Thymus (tissue), 11 donors: ENCODE measurements at regions not wholly inside any gene's neighbourhood (a gene's known extent, or its start where the extent isn't known, plus 50 kb on each side); places are given as distances from the start of the nearest gene placed in this dataset.

Source experiments
- DNase-seq, 9 donors: peaks; one replicate each; pipeline ENCODE4 v3.0.0-alpha.2; 2013; ENCODE audit warnings: low spot score in 9 of 9, low read depth in 6 of 9, missing footprints in 1 of 9
- H3K27ac ChIP-seq, 2 donors: one replicate each; pipeline ENCODE4 v1.5.1; 2013; ENCODE audit warnings: control low read depth in 1 of 2, low read depth in 1 of 2, low read length in 1 of 2, mild to moderate bottlenecking in 1 of 2, moderate library complexity in 1 of 2
- H3K27me3 ChIP-seq, 2 donors: one replicate each; pipeline ENCODE4 v1.5.1; 2013; ENCODE audit warnings: low read length in 1 of 2; ENCODE audit not compliant: control insufficient read depth in 2 of 2, insufficient read depth in 1 of 2
- H3K36me3 ChIP-seq, 2 donors: one replicate each; pipeline ENCODE4 v1.5.1; 2013; ENCODE audit warnings: low read length in 1 of 2, mild to moderate bottlenecking in 1 of 2, moderate library complexity in 1 of 2; ENCODE audit not compliant: control insufficient read depth in 2 of 2, insufficient read depth in 2 of 2
- H3K4me1 ChIP-seq, 2 donors: one replicate each; pipeline ENCODE4 v1.5.1; 2013; ENCODE audit warnings: low read length in 2 of 2; ENCODE audit not compliant: control insufficient read depth in 2 of 2, insufficient read depth in 2 of 2
- H3K4me3 ChIP-seq, 2 donors: one replicate each; pipeline ENCODE4 v1.5.1; 2013; ENCODE audit warnings: low read length in 2 of 2, control low read depth in 1 of 2, mild to moderate bottlenecking in 1 of 2
- H3K9me3 ChIP-seq, 2 donors: one replicate each; pipeline ENCODE4 v1.5.1; 2013; ENCODE audit warnings: low read length in 1 of 2, mild to moderate bottlenecking in 1 of 2; ENCODE audit not compliant: control insufficient read depth in 2 of 2, insufficient read depth in 1 of 2
- WGBS: extraction: QIAGEN DNeasy Blood & Tissue Kit; methylation state at CpG from one replicate; pipeline ENCODE4 v1.1.7; 2013; 5-methylcytosine and 5-hydroxymethylcytosine counted together
- donor health status: healthy.

DNA sequence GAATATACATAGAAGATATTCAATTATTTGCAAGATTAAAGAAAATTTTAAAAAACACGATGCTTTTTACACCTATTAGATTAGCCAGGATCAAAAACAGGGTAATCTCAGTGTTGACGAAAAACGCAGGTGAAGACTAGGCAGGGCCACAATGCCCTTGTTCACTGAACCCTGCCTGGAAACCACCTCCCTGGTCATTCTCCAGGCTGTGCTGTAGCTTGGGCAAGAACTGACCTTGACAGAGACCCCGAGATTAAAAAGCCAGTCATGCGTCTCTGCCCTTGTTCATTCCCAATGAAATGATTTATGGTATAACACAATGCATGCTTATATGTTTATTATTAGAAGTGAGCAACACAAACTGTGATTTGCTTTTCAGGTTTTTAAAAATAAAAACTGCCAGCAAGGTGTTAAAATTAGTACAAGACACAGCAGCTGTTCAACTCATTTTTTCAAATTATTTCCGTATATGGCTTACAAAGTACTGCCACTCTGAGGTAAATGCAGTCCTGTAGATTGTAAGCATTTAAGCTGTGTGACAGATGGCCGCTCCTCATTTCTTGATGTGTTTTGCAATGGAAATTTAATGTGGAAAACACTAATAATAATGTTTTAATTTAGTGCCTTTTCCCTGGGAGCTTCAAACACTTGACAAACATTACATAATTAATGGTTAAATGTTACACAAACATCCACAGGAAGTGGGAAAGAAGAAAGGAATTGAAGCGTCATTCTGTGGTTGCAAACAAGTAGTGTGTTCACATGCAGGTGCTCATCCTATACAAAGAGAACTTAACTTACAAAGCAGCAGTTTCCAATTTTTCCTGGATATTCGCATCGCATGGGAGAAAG lies 200.2 kb downstream of the VCY1B start:
- Histone ChIP-seq H3K27ac (no peak overlapping the region), H3K27me3 (no peaks in the 10 kb centered on the region), H3K4me3 (no peak overlapping the region), H3K9me3 (no peaks in the 10 kb centered on the region), H3K4me1 (peaks cover 0 to 6% of the 10 kb centered on the region in 2 donors), H3K36me3 (no peaks in the 10 kb centered on the region)
- 40% methylated on average over 10 of the region's 10 CpGs for WGBS
- peak in 4 of 9 donors; percentile 6 to 26 (median 21) for DNase-seq

DNA sequence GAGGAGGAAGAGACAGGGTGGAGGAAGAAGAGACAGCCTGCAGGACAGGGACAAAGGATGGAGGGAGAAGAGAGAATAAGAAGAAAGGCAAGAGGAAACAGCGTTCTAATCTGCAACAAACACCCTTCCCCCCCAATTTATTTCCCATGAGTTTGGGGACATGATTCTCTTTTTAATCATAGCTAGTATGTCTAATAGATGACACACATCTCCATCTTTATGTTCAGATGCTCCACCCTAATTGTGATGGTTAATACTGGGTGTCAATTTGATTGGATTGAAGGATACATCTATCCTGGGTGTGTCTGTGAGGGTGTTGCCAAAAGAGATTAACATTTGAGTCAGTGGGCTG lies 200.8 kb downstream of the VCY1B start:
- DNase-seq: no peak
- H3K27ac ChIP-seq: no peak overlapping the region
- 38% methylated on average over 1 of the region's 1 CpG for WGBS
- no peak overlapping the region for H3K4me3 ChIP-seq
- H3K4me1 ChIP-seq: peaks cover 0 to 6% of the 10 kb centered on the region in 2 donors
- no peaks in the 10 kb centered on the region for H3K27me3 ChIP-seq
- no peaks in the 10 kb centered on the region for H3K9me3 ChIP-seq
- H3K36me3 ChIP-seq: no peaks in the 10 kb centered on the region

DNA sequence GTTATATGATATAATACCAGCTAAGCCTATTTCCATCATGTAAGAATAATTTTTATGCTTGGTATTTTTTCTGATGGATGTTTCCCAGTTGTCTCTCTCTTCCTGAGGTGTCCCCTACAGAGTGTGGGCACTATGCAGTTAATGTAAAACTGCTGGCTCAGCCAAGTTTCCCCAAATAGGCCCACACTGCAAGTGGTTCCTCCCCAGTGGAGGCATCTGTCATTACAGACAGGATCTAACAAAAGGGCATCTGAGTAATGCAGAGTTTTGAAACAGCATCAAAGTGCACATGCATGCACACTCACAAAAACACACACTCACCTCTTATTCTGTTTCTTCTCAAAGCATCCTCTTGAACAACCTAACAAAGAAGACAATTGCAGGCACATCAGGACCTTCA lies 221.0 kb downstream of the VCY1B start:
- no peaks in the 10 kb centered on the region for H3K4me1 ChIP-seq
- H3K9me3 ChIP-seq: no peaks in the 10 kb centered on the region
- H3K27me3 ChIP-seq: no peaks in the 10 kb centered on the region
- H3K27ac ChIP-seq: no peak overlapping the region
- no peak for DNase-seq
- no peak overlapping the region for H3K4me3 ChIP-seq
- no peaks in the 10 kb centered on the region for H3K36me3 ChIP-seq

DNA sequence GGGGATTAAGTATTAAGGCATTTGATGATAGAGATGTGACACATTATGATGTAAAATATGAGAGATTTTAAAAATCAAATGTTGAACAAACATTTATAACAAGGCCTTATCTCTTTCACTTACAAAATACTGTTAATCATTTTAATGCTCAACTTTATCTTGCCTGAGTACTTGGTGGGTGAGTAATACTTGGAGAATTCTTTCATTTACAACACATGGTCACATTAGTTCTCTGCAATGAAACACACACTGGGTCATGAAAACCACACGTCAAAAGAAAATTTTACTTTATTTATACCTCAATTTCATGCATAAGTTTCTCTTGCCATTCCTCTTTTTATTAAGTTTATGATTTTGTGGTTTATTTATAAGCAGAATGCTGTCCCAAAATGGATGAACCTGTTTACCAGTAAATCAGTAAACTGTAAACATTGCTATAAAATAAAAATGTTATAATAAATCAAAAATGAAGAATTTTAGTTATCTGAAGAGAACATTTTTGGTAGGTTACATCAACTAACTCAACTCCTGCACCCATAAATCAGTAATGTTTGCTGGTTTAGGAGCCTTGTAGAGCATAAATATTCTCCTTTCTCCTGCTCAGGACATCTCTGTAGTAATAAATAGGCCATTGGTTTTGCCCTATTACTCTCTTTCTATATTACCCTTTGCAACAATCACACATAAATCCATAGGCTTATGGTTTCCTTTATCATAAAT lies 233.5 kb upstream of the NLGN4Y start:
- Histone ChIP-seq H3K4me3 (no peak overlapping the region), H3K4me1 (no peaks in the 10 kb centered on the region), H3K36me3 (no peaks in the 10 kb centered on the region), H3K27me3 (no peaks in the 10 kb centered on the region), H3K9me3 (no peaks in the 10 kb centered on the region), H3K27ac (no peak overlapping the region)
- WGBS: 98% methylated on average over 1 of the region's 1 CpG
- no peak for DNase-seq

DNA sequence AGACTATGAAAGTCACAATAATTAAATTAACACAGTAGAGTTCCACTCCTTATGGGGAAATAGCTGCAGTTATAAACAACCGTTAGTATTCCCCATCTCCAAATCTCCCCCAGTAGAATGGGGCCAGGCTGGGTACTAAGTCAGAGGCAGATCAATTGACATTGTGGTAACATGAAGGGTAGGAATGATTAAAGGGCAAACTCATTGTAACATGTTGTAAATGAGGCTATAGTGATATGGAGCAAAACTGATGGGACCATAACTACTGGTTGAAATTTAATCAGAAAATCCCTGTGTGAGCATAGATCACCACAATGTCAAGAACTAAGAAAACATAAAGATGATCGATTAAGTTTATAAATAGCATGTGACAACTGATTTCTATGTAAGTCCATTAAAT lies 231.9 kb upstream of the NLGN4Y start:
- WGBS: 93% methylated on average over 2 of the region's 2 CpGs
- no peak for DNase-seq
- no peak overlapping the region for H3K4me3 ChIP-seq

DNA sequence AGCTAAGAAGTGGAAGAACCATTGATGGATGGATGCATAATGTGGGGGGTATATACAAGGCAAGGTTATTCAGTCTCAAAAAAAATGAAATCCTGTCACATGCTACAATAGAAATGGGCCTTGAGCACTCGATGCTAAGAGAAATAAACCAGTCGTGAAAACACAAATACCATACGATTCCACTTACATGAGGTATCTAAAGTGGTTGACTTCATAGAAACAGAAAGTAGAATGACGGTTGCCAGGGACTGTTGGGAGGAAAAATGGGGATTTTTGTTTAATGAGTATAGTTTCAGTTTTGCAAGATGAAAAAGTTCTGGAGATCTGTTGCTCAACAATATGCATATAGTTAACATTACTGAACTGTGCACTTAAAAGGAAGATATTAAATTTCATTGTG lies 223.6 kb upstream of the NLGN4Y start:
- H3K36me3 ChIP-seq: no peaks in the 10 kb centered on the region
- 62% methylated on average over 4 of the region's 4 CpGs for WGBS
- no peak overlapping the region for H3K27ac ChIP-seq
- no peak for DNase-seq
- no peaks in the 10 kb centered on the region for H3K4me1 ChIP-seq
- no peak overlapping the region for H3K4me3 ChIP-seq
- H3K27me3 ChIP-seq: no peaks in the 10 kb centered on the region
- H3K9me3 ChIP-seq: no peaks in the 10 kb centered on the region

More for the DNA sequence above, 231.9 kb upstream of the NLGN4Y start:
- no peaks in the 10 kb centered on the region for H3K9me3 ChIP-seq
- H3K27me3 ChIP-seq: no peaks in the 10 kb centered on the region
- H3K36me3 ChIP-seq: no peaks in the 10 kb centered on the region
- no peak overlapping the region for H3K27ac ChIP-seq
- no peaks in the 10 kb centered on the region for H3K4me1 ChIP-seq

DNA sequence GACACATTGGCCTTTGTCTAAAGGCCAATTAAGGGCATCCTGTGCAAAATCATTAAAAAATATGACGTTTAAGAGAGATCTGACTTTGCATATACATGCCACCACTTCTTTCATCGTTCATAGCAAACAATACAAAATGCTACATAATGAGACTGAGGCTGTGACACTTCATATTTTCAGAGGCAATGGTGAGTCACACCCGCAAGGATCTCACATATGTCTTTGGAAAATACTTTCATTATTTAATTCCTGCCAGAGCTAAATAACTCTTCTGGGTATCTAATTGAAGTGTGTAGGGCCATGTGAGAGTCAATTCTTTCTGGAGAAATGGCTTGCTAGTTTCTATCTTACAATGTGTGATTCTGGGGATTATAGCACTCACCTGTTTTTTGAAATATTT lies 222.8 kb upstream of the NLGN4Y start:
- 88% methylated on average over 3 of the region's 3 CpGs for WGBS
- Histone ChIP-seq H3K4me3 (no peak overlapping the region), H3K27ac (no peak overlapping the region)

DNA sequence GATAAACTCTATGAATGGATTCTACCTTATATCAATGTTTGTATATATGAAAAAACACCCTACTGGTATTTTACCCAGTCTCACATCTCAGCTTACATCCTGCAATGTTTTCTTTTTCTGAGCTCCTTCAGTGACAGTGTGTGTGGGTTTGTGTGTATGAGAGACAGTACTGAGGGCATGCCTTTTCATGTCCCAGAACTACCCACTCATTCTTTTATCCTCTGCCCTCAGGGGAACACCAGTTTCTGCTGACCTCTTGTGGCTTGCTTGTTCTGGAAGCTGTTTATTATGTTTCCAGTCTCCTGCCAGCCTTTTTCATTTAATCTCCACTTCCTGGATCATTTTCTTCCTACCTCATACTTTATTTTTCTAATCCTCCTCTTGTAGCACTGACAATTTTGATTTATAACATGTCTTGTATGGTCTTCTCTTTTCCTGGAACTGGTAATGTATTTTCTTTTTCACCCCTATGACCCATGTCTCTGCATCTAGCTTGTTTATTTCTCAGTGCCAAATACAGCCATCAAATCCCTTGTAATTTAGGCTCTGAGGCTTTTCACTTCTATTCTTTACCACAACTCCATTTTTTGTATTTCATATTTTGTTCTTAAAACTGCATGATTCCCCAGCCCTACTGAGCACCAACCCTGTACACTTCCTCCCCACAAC lies 195.5 kb upstream of the NLGN4Y start:
- Histone ChIP-seq H3K27ac (no peak overlapping the region), H3K4me3 (no peak overlapping the region), H3K9me3 (no peaks in the 10 kb centered on the region), H3K27me3 (no peaks in the 10 kb centered on the region), H3K36me3 (no peaks in the 10 kb centered on the region), H3K4me1 (no peaks in the 10 kb centered on the region)
- no peak for DNase-seq

More for the DNA sequence above, 222.8 kb upstream of the NLGN4Y start:
- DNase-seq: no peak
- no peaks in the 10 kb centered on the region for H3K36me3 ChIP-seq
- no peaks in the 10 kb centered on the region for H3K4me1 ChIP-seq
- H3K9me3 ChIP-seq: no peaks in the 10 kb centered on the region
- no peaks in the 10 kb centered on the region for H3K27me3 ChIP-seq

DNA sequence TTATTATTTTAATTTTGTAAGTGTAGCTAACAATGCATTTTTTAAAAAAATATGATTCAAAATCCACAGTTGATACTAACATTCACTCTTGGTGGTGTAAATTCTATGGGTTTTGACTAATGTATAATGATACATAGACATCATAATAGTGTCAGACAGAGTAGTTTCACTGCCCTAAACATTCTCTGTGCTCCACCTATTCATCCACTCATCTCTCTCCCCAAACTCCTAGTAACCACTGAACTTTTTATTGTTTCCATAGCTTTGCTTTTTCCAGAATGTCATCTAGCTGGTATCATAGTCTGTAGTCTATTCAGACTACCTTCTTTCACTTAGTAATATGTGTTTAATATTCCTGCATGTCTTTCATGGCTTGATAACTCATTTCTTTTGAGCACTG lies 194.0 kb upstream of the NLGN4Y start:
- H3K4me3 ChIP-seq: no peak overlapping the region
- no peaks in the 10 kb centered on the region for H3K27me3 ChIP-seq
- DNase-seq: no peak

More for the DNA sequence above, 194.0 kb upstream of the NLGN4Y start:
- H3K27ac ChIP-seq: no peak overlapping the region
- H3K9me3 ChIP-seq: no peaks in the 10 kb centered on the region
- H3K36me3 ChIP-seq: no peaks in the 10 kb centered on the region
- H3K4me1 ChIP-seq: no peaks in the 10 kb centered on the region
